ENCODE measurements at regions not wholly inside any gene's neighbourhood (a gene's known extent, or its start where the extent isn't known, plus 50 kb on each side); places are given as distances from the start of the nearest gene placed in this dataset.

DNA sequence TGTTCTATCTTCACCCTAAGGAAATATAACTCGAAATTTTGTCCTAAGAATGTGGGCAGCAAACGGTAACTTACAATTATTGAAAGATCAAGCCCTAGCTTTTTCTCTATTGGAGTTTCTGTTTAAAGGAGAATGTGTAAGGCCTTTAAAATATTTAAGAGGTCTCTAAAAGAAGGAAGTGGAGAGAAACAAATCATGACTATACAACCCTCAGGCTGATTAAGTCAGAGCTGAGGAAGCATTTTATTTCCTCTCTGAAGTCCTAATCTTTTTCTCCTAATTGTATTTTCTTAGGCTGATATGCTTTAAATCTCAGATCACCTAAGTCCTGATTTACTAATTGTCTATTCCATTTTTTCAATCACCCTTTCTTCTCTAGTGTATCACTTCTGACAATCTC is 1708.8 kb upstream of the C9orf72 start:
- WGBS (ENCODE audit: low lambda C conversion rate): 5% methylated on average over 2 of the region's 2 CpGs
- H3K27ac ChIP-seq (ENCODE audit: extremely low read length, insufficient read depth, low read length): no peak overlapping the region
- H3K36me3 ChIP-seq (replicated peaks in 1 of 2; ENCODE audit: control insufficient read depth in 1 of 2, insufficient read depth in 2 of 2, low read length in 2 of 2): no peaks in the 10 kb centered on the region
- H3K4me3 ChIP-seq (replicated peaks in 1 of 3; ENCODE audit: insufficient read depth in 1 of 3, low read depth in 2 of 3, low read length in 3 of 3): no peak overlapping the region
- H3K4me1 ChIP-seq (ENCODE audit: insufficient read depth, low read length): no peaks in the 10 kb centered on the region
- H3K27me3 ChIP-seq (ENCODE audit: control insufficient read depth in 1 of 2, insufficient read depth in 2 of 2, low read length in 2 of 2): no peaks in the 10 kb centered on the region
- DNase-seq (ENCODE audit: low spot score) (no peak), ATAC-seq (no peak), FAIRE-seq (no peak)
- no peak overlapping the region for H3K9ac ChIP-seq (ENCODE audit: insufficient read depth, low read depth, low read length)
- BruUV-seq (replicated peaks): no TSS peak
- H3K9me3 ChIP-seq (ENCODE audit: low read length): no peaks in the 10 kb centered on the region
- intact Hi-C loops (cut with micrococcal nuclease; ENCODE audit: unreplicated experiment) (no loop called here), in situ Hi-C loops (cut with HindIII; ENCODE audit: extremely low pct_ligation_motif_present, low pct_unique_long_range_greater_than_20kb) (no loop called here)
- H3K79me2 ChIP-seq (ENCODE audit: insufficient read depth, low read length): no peaks in the 10 kb centered on the region
- H3K4me2 ChIP-seq (ENCODE audit: low read depth, low read length): no peak overlapping the region
- no peak overlapping the region for H2AFZ ChIP-seq (ENCODE audit: low read length)
- CTCF ChIA-PET (ENCODE audit: low intra/inter-chr PET ratio, low total read pairs): no interaction called here
- no peak for TF ChIP-seq SCMH1 (CRISPR knock-in tag; IDR thresholded peaks at IDR 0.05; ENCODE audit: borderline replicate concordance)
- TF ChIP-seq, protein P1, sequence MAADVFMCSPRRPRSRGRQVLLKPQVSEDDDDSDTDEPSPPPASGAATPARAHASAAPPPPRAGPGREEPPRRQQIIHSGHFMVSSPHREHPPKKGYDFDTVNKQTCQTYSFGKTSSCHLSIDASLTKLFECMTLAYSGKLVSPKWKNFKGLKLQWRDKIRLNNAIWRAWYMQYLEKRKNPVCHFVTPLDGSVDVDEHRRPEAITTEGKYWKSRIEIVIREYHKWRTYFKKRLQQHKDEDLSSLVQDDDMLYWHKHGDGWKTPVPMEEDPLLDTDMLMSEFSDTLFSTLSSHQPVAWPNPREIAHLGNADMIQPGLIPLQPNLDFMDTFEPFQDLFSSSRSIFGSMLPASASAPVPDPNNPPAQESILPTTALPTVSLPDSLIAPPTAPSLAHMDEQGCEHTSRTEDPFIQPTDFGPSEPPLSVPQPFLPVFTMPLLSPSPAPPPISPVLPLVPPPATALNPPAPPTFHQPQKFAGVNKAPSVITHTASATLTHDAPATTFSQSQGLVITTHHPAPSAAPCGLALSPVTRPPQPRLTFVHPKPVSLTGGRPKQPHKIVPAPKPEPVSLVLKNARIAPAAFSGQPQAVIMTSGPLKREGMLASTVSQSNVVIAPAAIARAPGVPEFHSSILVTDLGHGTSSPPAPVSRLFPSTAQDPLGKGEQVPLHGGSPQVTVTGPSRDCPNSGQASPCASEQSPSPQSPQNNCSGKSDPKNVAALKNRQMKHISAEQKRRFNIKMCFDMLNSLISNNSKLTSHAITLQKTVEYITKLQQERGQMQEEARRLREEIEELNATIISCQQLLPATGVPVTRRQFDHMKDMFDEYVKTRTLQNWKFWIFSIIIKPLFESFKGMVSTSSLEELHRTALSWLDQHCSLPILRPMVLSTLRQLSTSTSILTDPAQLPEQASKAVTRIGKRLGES (CRISPR knock-in tag; IDR thresholded peaks at IDR 0.05; ENCODE audit: borderline replicate concordance): no peak
- no peak for TF ChIP-seq ZNF776 (CRISPR knock-in tag; IDR thresholded peaks at IDR 0.05)
- TF ChIP-seq DR1 (CRISPR knock-in tag; IDR thresholded peaks at IDR 0.05): no peak
- TF ChIP-seq, protein P2, sequence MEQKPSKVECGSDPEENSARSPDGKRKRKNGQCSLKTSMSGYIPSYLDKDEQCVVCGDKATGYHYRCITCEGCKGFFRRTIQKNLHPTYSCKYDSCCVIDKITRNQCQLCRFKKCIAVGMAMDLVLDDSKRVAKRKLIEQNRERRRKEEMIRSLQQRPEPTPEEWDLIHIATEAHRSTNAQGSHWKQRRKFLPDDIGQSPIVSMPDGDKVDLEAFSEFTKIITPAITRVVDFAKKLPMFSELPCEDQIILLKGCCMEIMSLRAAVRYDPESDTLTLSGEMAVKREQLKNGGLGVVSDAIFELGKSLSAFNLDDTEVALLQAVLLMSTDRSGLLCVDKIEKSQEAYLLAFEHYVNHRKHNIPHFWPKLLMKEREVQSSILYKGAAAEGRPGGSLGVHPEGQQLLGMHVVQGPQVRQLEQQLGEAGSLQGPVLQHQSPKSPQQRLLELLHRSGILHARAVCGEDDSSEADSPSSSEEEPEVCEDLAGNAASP (CRISPR knock-in tag; IDR thresholded peaks at IDR 0.05; ENCODE audit: borderline replicate concordance): no peak
- TF ChIP-seq HOXA7 (CRISPR knock-in tag; IDR thresholded peaks at IDR 0.05): no peak
- H4K20me1 ChIP-seq (ENCODE audit: insufficient read depth, low read length): no peaks in the 10 kb centered on the region
- POLR2A ChIA-PET: no interaction called here
